ENCODE measurements at regions not wholly inside any gene's neighbourhood (a gene's known extent, or its start where the extent isn't known, plus 50 kb on each side); places are given as distances from the start of the nearest gene placed in this dataset.

- TF ChIP-seq, protein P1, sequence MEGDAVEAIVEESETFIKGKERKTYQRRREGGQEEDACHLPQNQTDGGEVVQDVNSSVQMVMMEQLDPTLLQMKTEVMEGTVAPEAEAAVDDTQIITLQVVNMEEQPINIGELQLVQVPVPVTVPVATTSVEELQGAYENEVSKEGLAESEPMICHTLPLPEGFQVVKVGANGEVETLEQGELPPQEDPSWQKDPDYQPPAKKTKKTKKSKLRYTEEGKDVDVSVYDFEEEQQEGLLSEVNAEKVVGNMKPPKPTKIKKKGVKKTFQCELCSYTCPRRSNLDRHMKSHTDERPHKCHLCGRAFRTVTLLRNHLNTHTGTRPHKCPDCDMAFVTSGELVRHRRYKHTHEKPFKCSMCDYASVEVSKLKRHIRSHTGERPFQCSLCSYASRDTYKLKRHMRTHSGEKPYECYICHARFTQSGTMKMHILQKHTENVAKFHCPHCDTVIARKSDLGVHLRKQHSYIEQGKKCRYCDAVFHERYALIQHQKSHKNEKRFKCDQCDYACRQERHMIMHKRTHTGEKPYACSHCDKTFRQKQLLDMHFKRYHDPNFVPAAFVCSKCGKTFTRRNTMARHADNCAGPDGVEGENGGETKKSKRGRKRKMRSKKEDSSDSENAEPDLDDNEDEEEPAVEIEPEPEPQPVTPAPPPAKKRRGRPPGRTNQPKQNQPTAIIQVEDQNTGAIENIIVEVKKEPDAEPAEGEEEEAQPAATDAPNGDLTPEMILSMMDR (IDR thresholded peaks at IDR 0.05; ENCODE audit: borderline replicate concordance, extremely low read depth, low read length, poor library complexity, severe bottlenecking), result no peak
- TF ChIP-seq EZH2 (IDR thresholded peaks at IDR 0.05; ENCODE audit: borderline replicate concordance, low read depth, low read length, severe bottlenecking), result no peak
Measured at GRCh38 chr21:18518054-18518481, 114.5 kb upstream of the TMPRSS15 start.

Data from DND-41 (cell line).